Adrenal gland (tissue), 5 donors: ENCODE measurements at regions not wholly inside any gene's neighbourhood (a gene's known extent, or its start where the extent isn't known, plus 50 kb on each side); places are given as distances from the start of the nearest gene placed in this dataset.

Experiments
- POLR2A ChIP-seq, 2 donors: fragments of 450-650 bp; IDR thresholded peaks; one replicate each; pipeline ENCODE4 v1.6.1; 2017; ENCODE audit warnings: antibody characterized with exemption in 2 of 2, mild to moderate bottlenecking in 2 of 2, moderate library complexity in 1 of 2
- TF ChIP-seq, protein P1 (sequence below), 6 experiments: fragments of 450-650 bp in 4 of 6; fragments of 200-600 bp in 2 of 6; sonication (generic) in 1 of 6; IDR thresholded peaks; 1 replicate in 5 of 6; 2 replicates in 1 of 6; pipeline versions ENCODE4 v1.5.1 to v1.8.0; 2016 to 2021; ENCODE audit warnings: antibody characterized with exemption in 6 of 6, mild to moderate bottlenecking in 2 of 6, moderate library complexity in 1 of 6
- donor health status: DM: no; HTN: no; CAD: no.

DNA sequence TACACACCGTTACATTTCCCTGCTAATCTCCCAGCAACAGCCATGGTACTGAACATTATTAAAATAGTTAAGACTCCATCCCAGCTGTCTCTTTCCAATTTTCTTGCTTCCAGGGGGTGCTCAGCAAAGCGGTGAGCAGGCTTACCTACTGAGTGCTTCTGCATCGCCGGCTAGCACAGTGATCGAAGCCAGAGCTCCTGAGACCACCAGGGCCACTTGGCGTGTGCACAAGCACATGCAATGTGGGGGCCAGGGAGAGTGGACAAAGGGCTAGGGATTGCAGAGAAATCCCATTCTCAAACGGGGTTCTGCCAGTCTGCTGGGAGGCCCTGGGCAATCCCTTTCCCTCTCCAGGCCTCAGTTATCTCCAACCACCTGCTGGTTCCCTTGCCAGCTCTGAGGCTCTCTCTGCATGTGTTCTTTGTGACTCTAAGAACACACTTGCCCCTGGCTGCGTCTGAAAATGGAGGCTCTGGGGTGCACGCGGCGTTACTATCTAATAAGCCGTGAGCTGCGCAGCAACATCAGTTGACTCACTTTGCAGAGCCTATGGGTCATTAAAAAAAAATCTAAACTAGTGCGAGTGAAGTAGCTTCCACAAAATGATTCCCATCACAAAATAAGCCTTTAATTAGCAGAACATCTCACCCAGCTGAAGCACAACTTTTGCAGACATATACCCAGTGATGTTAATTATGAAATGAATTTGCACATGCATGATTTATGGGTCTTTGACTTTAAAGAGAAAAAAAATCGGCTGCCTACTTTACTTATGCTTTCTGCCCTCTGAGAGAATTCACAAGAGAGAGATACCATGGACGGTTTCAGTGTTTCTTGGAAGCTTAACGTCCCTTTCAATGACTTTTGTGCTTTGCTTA lies 271.5 kb downstream of the TLE3 start:
- TF ChIP-seq, protein P1, sequence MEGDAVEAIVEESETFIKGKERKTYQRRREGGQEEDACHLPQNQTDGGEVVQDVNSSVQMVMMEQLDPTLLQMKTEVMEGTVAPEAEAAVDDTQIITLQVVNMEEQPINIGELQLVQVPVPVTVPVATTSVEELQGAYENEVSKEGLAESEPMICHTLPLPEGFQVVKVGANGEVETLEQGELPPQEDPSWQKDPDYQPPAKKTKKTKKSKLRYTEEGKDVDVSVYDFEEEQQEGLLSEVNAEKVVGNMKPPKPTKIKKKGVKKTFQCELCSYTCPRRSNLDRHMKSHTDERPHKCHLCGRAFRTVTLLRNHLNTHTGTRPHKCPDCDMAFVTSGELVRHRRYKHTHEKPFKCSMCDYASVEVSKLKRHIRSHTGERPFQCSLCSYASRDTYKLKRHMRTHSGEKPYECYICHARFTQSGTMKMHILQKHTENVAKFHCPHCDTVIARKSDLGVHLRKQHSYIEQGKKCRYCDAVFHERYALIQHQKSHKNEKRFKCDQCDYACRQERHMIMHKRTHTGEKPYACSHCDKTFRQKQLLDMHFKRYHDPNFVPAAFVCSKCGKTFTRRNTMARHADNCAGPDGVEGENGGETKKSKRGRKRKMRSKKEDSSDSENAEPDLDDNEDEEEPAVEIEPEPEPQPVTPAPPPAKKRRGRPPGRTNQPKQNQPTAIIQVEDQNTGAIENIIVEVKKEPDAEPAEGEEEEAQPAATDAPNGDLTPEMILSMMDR (IDR thresholded peaks at IDR 0.05), result no peak
- TF ChIP-seq POLR2A (IDR thresholded peaks at IDR 0.05), result no peak
